Spleen (tissue), 11 donors: ENCODE measurements at regions not wholly inside any gene's neighbourhood (a gene's known extent, or its start where the extent isn't known, plus 50 kb on each side); places are given as distances from the start of the nearest gene placed in this dataset.

Experiments used
- DNase-seq: peaks from one replicate; pipeline ENCODE4 v3.0.0-alpha.2; 2020
- H3K27ac ChIP-seq, 8 donors: fragments of 200-600 bp; sonication (generic) in 7 of 8; 1 replicate in 4 of 8; 2 replicates in 4 of 8; pipeline versions ENCODE4 v1.5.0 to v1.8.0; 2016 to 2021; ENCODE audit warnings: inconsistent platforms in 4 of 8, mild to moderate bottlenecking in 4 of 8, moderate library complexity in 1 of 8
- H3K27me3 ChIP-seq, 7 donors: fragments of 200-600 bp; sonication (generic) in 6 of 7; replicated peaks in 1 of 7; 1 replicate in 4 of 7; 2 replicates in 3 of 7; pipeline versions ENCODE4 v1.5.0 to v1.8.0; 2016 to 2021; ENCODE audit warnings: inconsistent platforms in 3 of 7, mild to moderate bottlenecking in 1 of 7
- H3K36me3 ChIP-seq, 6 donors: fragments of 200-600 bp; sonication (generic) in 5 of 6; 1 replicate in 4 of 6; 2 replicates in 2 of 6; pipeline versions ENCODE4 v1.5.0 to v1.8.0; 2016 to 2021; ENCODE audit warnings: inconsistent platforms in 2 of 6
- H3K4me1 ChIP-seq, 6 donors: fragments of 200-600 bp; sonication (generic) in 5 of 6; 1 replicate in 3 of 6; 2 replicates in 3 of 6; pipeline versions ENCODE4 v1.5.0 to v1.8.0; 2016 to 2021; ENCODE audit warnings: inconsistent platforms in 3 of 6
- H3K4me3 ChIP-seq, 8 donors: fragments of 200-600 bp; sonication (generic) in 7 of 8; 1 replicate in 4 of 8; 2 replicates in 4 of 8; pipeline versions ENCODE4 v1.5.0 to v1.8.0; 2016 to 2021; ENCODE audit warnings: inconsistent platforms in 4 of 8, mild to moderate bottlenecking in 4 of 8, moderate library complexity in 2 of 8
- H3K9me3 ChIP-seq, 8 donors: fragments of 200-600 bp; sonication (generic) in 7 of 8; 1 replicate in 4 of 8; 2 replicates in 4 of 8; pipeline versions ENCODE4 v1.5.0 to v1.8.0; 2016 to 2021; ENCODE audit warnings: inconsistent platforms in 4 of 8
- CTCF ChIP-seq, 11 experiments: fragments of 200-600 bp in 7 of 11; fragments of 450-650 bp in 4 of 11; sonication (generic) in 4 of 11; IDR thresholded peaks in 8 of 11; conservative IDR thresholded peaks in 3 of 11; 1 replicate in 7 of 11; 2 replicates in 4 of 11; pipeline versions ENCODE4 v1.4.0 to v1.8.0; 2016 to 2021; ENCODE audit warnings: antibody characterized with exemption in 11 of 11, inconsistent platforms in 4 of 11, mild to moderate bottlenecking in 1 of 11
- POLR2A ChIP-seq, 3 donors: fragments of 450-650 bp; IDR thresholded peaks; one replicate each; pipeline ENCODE4 v1.5.1; 2017; ENCODE audit warnings: antibody characterized with exemption in 3 of 3, mild to moderate bottlenecking in 1 of 3
- POLR2AphosphoS5 ChIP-seq, 3 donors: sonication (generic); formaldehyde crosslinking; IDR thresholded peaks; one replicate each; pipeline ENCODE4 v1.5.1; 2017; ENCODE audit warnings: antibody characterized with exemption in 3 of 3
- WGBS, 5 donors: extraction: QIAGEN DNeasy Blood & Tissue Kit in 3 of 5; methylation state at CpG; one replicate each; pipeline versions ENCODE4 v1.1.5 to v1.1.7; 2013 to 2018; 5-methylcytosine and 5-hydroxymethylcytosine counted together
- intact Hi-C: fragments of 100-400 bp; cut with DNase I; formaldehyde crosslinking; loops from one replicate; pipeline ENCODE4 v1.15.0; 2023; ENCODE audit warnings: low total_unique reads
- donor health status: healthy with polysubstance abuse.
- donor health status: DM: no; HTN: no; CAD: no; lungs with moderate emphysema.
- donor health status: DM: no; HTN: no; CAD: no.
- donor health status: Bipolar disorder and iron deficiency.
- donor health status: healthy.
- donor health status: DM: no; HTN: no; CAD: no.
- donor health status: DM: yes; HTN: yes; CAD: no.

- no peak overlapping the region for H3K4me3 ChIP-seq
- DNase-seq = no peak
- H3K36me3 ChIP-seq = no peaks in the 10 kb centered on the region
- 72 to 88% (median 81%) methylated on average over 9 of the region's 9 CpGs for WGBS, 5 donors
- peaks cover 0 to 27% (median 3%) of the 10 kb centered on the region in 6 donors for H3K4me1 ChIP-seq
- no peak overlapping the region for H3K27ac ChIP-seq
- no peaks in the 10 kb centered on the region for H3K9me3 ChIP-seq
- H3K27me3 ChIP-seq = no peaks in the 10 kb centered on the region
- intact Hi-C loops = no loop called here
- TF ChIP-seq CTCF (IDR thresholded peaks at IDR 0.05 in 8 of 11, conservative IDR thresholded peaks at IDR 0.05 in 3 of 11) = no peak
- TF ChIP-seq POLR2A (IDR thresholded peaks at IDR 0.05) = no peak
- no peak for TF ChIP-seq POLR2AphosphoS5 (IDR thresholded peaks at IDR 0.05)
These were observed 287.1 kb downstream of the SEC61B start for GRCh38 chr9:99509065-99509745.

GRCh38 chr9:99509900-99510535, 287.9 kb downstream of the SEC61B start:
- Histone ChIP-seq H3K4me1 (peaks cover 0 to 34% (median 6%) of the 10 kb centered on the region in 6 donors), H3K27me3 (no peaks in the 10 kb centered on the region), H3K9me3 (no peaks in the 10 kb centered on the region), H3K4me3 (no peak overlapping the region), H3K27ac (no peak overlapping the region), H3K36me3 (no peaks in the 10 kb centered on the region)
- 50 to 80% (median 73%) methylated on average over 4 of the region's 4 CpGs for WGBS, 5 donors
- DNase-seq = no peak
- TF ChIP-seq CTCF (IDR thresholded peaks at IDR 0.05 in 8 of 11, conservative IDR thresholded peaks at IDR 0.05 in 3 of 11) (no peak), POLR2AphosphoS5 (IDR thresholded peaks at IDR 0.05) (no peak), POLR2A (IDR thresholded peaks at IDR 0.05) (no peak)
- intact Hi-C loops = no loop called here

- Histone ChIP-seq H3K4me3 (no peak overlapping the region), H3K9me3 (no peaks in the 10 kb centered on the region), H3K36me3 (no peaks in the 10 kb centered on the region), H3K4me1 (peaks cover 0 to 50% (median 14%) of the 10 kb centered on the region in 6 donors), H3K27ac (no peak overlapping the region), H3K27me3 (no peaks in the 10 kb centered on the region)
- intact Hi-C loops = no loop called here
- no peak for DNase-seq
- 79 to 89% (median 81%) methylated on average over 3 of the region's 3 CpGs for WGBS, 5 donors
- no peak for TF ChIP-seq CTCF (IDR thresholded peaks at IDR 0.05 in 8 of 11, conservative IDR thresholded peaks at IDR 0.05 in 3 of 11)
- TF ChIP-seq POLR2AphosphoS5 (IDR thresholded peaks at IDR 0.05) = no peak
- no peak for TF ChIP-seq POLR2A (IDR thresholded peaks at IDR 0.05)
These were observed 289.6 kb downstream of the SEC61B start for GRCh38 chr9:99511723-99512122.

- Histone ChIP-seq H3K27me3 (no peaks in the 10 kb centered on the region), H3K4me3 (no peak overlapping the region), H3K36me3 (no peaks in the 10 kb centered on the region), H3K4me1 (peaks cover 0 to 53% (median 14%) of the 10 kb centered on the region in 6 donors), H3K9me3 (no peaks in the 10 kb centered on the region), H3K27ac (peak overlapping the region in 2 of 8 donors; percentile 16 to 57)
- DNase-seq = no peak
- 50 to 74% (median 70%) methylated on average over 1 to 2 of the region's 2 CpGs for WGBS, 5 donors
- TF ChIP-seq POLR2A (IDR thresholded peaks at IDR 0.05) (no peak), POLR2AphosphoS5 (IDR thresholded peaks at IDR 0.05) (no peak), CTCF (IDR thresholded peaks at IDR 0.05 in 8 of 11, conservative IDR thresholded peaks at IDR 0.05 in 3 of 11) (no peak)
- intact Hi-C loops = no loop called here
These were observed 291.5 kb downstream of the SEC61B start for GRCh38 chr9:99513441-99514112.
